Naive thymus-derived CD4-positive, alpha-beta T cell (primary cell): ENCODE measurements at regions not wholly inside any gene's neighbourhood (a gene's known extent, or its start where the extent isn't known, plus 50 kb on each side); places are given as distances from the start of the nearest gene placed in this dataset.

Experiments
- ATAC-seq: fragments of 150-1000 bp; cut with Tn5 transposase; 2 replicates; pipeline ENCODE4 v1.10.0; 2021; ENCODE audit warnings: mild to moderate bottlenecking, moderate library complexity
- CTCF ChIA-PET: fragments of 350-600 bp; sonication (Branson Sonifier 250); formaldehyde crosslinking; loops from one replicate; lab custom pipeline; 2021; ENCODE audit warnings: antibody characterized with exemption; lab: Charles Lee
- POLR2A ChIA-PET: fragments of 350-600 bp; sonication (Branson Sonifier 250); formaldehyde crosslinking; loops from one replicate; lab custom pipeline; 2021; ENCODE audit warnings: antibody characterized with exemption, inconsistent platforms; lab: Charles Lee
- DNase-seq, 9 donors: peaks; one replicate each; pipeline versions ENCODE4 v3.0.0 to v3.0.0-alpha.2; 2020 to 2022; ENCODE audit warnings: mixed read lengths in 1 of 9
- H3K27ac ChIP-seq: one replicate; pipeline ENCODE4 v1.7.0; 2013; ENCODE audit warnings: mild to moderate bottlenecking, low read depth, low read length, moderate library complexity
- H3K27me3 ChIP-seq, 2 donors: one replicate each; pipeline ENCODE4 v1.7.0; 2013; ENCODE audit warnings: low read length in 2 of 2, mild to moderate bottlenecking in 2 of 2, moderate library complexity in 2 of 2; ENCODE audit not compliant: control insufficient read depth in 2 of 2, insufficient read depth in 2 of 2
- H3K36me3 ChIP-seq, 3 experiments: 1 replicate in 2 of 3; 2 replicates in 1 of 3; pipeline ENCODE4 v1.7.0; 2013; ENCODE audit warnings: low read length in 3 of 3, mild to moderate bottlenecking in 3 of 3, moderate library complexity in 1 of 3; ENCODE audit not compliant: insufficient read depth in 3 of 3, control insufficient read depth in 2 of 3
- H3K4me1 ChIP-seq, 2 donors: one replicate each; pipeline ENCODE4 v1.7.0; 2013; ENCODE audit warnings: low read length in 2 of 2, mild to moderate bottlenecking in 2 of 2, moderate library complexity in 1 of 2; ENCODE audit not compliant: control insufficient read depth in 2 of 2, insufficient read depth in 2 of 2
- H3K4me3 ChIP-seq: 2 replicates; pipeline ENCODE4 v1.7.0; 2013; ENCODE audit warnings: mild to moderate bottlenecking, low read length
- H3K9me3 ChIP-seq, 3 experiments: 1 replicate in 2 of 3; 2 replicates in 1 of 3; pipeline ENCODE4 v1.7.0; 2013; ENCODE audit warnings: low read length in 3 of 3; ENCODE audit not compliant: control insufficient read depth in 2 of 3
- H3K27ac Mint-ChIP-seq, 9 donors: one replicate each; pipeline ENCODE4 v1.8.0; 2020 to 2022; ENCODE audit warnings: mixed read lengths in 9 of 9, mild to moderate bottlenecking in 8 of 9, moderate library complexity in 5 of 9, inconsistent platforms in 2 of 9
- H3K27me3 Mint-ChIP-seq, 5 donors: one replicate each; pipeline ENCODE4 v1.8.0; 2021 to 2022; ENCODE audit warnings: mixed read lengths in 5 of 5, mild to moderate bottlenecking in 1 of 5
- H3K36me3 Mint-ChIP-seq, 5 donors: one replicate each; pipeline ENCODE4 v1.8.0; 2020 to 2022; ENCODE audit warnings: mixed read lengths in 5 of 5, mild to moderate bottlenecking in 3 of 5, inconsistent platforms in 1 of 5
- H3K4me1 Mint-ChIP-seq, 7 donors: one replicate each; pipeline ENCODE4 v1.8.0; 2020 to 2022; ENCODE audit warnings: mixed read lengths in 7 of 7, mild to moderate bottlenecking in 3 of 7, inconsistent platforms in 1 of 7
- H3K4me3 Mint-ChIP-seq, 10 donors: one replicate each; pipeline ENCODE4 v1.8.0; 2020 to 2022; ENCODE audit warnings: mild to moderate bottlenecking in 10 of 10, mixed read lengths in 10 of 10, moderate library complexity in 6 of 10, inconsistent platforms in 2 of 10
- H3K9me3 Mint-ChIP-seq, 11 donors: one replicate each; pipeline ENCODE4 v1.8.0; 2020 to 2022; ENCODE audit warnings: mixed read lengths in 11 of 11, mild to moderate bottlenecking in 4 of 11, inconsistent platforms in 1 of 11, moderate library complexity in 1 of 11
- intact Hi-C, 2 donors: fragments of 100-400 bp; cut with micrococcal nuclease; formaldehyde crosslinking; loops; one replicate each; pipeline ENCODE4 v1.15.1; 2023

DNA sequence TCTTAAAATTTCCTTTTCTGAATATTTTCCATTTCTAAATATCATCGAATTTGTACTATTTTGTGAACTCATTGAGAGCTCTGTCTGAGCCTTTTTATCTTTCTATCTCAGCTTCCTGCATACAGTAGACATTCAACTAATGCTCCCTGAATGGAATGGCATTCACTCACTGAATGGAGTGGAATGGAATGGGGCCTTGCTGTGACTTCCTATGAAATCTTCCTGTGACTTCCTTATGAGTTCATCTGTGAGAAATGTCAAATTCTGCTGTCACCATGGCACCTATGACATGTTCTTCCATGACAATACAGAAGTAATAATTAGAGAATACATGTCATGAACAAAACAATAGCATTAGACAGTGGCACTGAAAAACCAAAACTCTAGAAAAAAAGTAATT, 199.6 kb downstream of the NR4A2 start:
- DNase-seq (no peak), ATAC-seq (no peak)
- intact Hi-C loops = no loop called here
- peaks cover 0 to under 1% (median 0%) of the 10 kb centered on the region in 11 donors for H3K9me3 Mint-ChIP-seq
- Histone ChIP-seq H3K9me3 (no peaks in the 10 kb centered on the region), H3K4me1 (no peaks in the 10 kb centered on the region), H3K27ac (no peak overlapping the region), H3K4me3 (no peak overlapping the region), H3K27me3 (no peaks in the 10 kb centered on the region), H3K36me3 (no peaks in the 10 kb centered on the region)
- H3K36me3 Mint-ChIP-seq = no peaks in the 10 kb centered on the region
- no peak overlapping the region for H3K4me3 Mint-ChIP-seq
- POLR2A ChIA-PET = no interaction called here
- CTCF ChIA-PET = no interaction called here
- H3K27me3 Mint-ChIP-seq = peaks cover 0 to 14% (median 0%) of the 10 kb centered on the region in 5 donors
- H3K4me1 Mint-ChIP-seq = no peaks in the 10 kb centered on the region
- H3K27ac Mint-ChIP-seq = no peak overlapping the region

DNA sequence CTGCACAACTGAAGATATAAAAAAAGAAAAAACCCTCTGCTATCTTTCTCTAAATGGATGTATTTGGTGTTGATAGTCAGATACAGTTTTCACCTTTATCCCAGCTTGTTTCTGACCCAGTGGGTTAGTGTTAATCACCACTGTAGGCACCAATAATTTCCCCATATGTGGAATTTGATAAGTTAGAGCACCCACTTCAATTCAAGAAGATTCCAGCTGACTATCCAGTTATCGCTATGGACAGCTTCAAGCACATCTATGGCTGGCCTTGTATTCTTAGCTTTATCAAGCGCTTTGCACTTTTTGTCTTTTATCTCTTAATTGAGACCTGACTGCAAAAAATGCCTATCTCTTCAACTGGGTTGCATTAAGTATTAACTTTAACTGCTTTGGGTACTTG, 200.4 kb downstream of the NR4A2 start:
- Histone ChIP-seq H3K36me3 (no peaks in the 10 kb centered on the region), H3K27me3 (no peaks in the 10 kb centered on the region), H3K4me1 (no peaks in the 10 kb centered on the region), H3K9me3 (no peaks in the 10 kb centered on the region), H3K27ac (no peak overlapping the region), H3K4me3 (no peak overlapping the region)
- POLR2A ChIA-PET = no interaction called here
- Mint-ChIP-seq H3K27ac (no peak overlapping the region), H3K36me3 (no peaks in the 10 kb centered on the region), H3K4me3 (no peak overlapping the region), H3K27me3 (peaks cover 0 to 14% (median 6%) of the 10 kb centered on the region in 5 donors), H3K9me3 (peaks cover 0 to 6% (median 0%) of the 10 kb centered on the region in 11 donors), H3K4me1 (no peaks in the 10 kb centered on the region)
- ATAC-seq (no peak), DNase-seq (no peak)
- CTCF ChIA-PET = no interaction called here
- intact Hi-C loops = no loop called here

DNA sequence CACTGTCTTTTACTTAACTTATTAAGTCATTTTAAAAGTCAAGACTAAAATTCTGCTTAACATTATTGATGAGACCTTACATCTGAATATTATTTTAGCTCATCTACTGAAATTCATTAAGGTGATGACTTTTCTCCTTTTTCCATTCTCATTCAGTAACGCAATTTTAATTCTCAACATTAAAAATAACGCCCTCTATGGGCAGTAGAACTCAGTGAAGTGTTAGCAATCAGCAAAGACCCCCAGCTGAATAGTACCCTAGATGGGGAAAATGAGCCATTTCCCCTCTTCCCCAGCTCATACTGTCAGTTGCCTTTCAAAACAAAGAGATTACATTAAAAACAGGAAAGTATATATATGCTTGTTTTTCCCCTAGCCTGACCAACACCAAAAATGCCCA, 203.3 kb downstream of the NR4A2 start:
- intact Hi-C loops = no loop called here
- H3K4me1 ChIP-seq = no peaks in the 10 kb centered on the region
- H3K9me3 ChIP-seq = no peaks in the 10 kb centered on the region
- H3K27me3 ChIP-seq = no peaks in the 10 kb centered on the region
- no peak for ATAC-seq
- Mint-ChIP-seq H3K27me3 (peaks cover 0 to 17% (median 7%) of the 10 kb centered on the region in 5 donors), H3K27ac (no peak overlapping the region), H3K36me3 (no peaks in the 10 kb centered on the region), H3K9me3 (peaks cover 0 to 6% (median 0%) of the 10 kb centered on the region in 11 donors), H3K4me1 (no peaks in the 10 kb centered on the region), H3K4me3 (no peak overlapping the region)
- ChIA-PET CTCF (interaction anchor here (0.5 kb wide), 1 partner anchor 453 kb away, joined by 8 read pairs; no protein-coding TSS in a partner anchor), POLR2A (no interaction called here)
- no peak for DNase-seq
- no peaks in the 10 kb centered on the region for H3K36me3 ChIP-seq
- no peak overlapping the region for H3K4me3 ChIP-seq
- H3K27ac ChIP-seq = no peak overlapping the region

DNA sequence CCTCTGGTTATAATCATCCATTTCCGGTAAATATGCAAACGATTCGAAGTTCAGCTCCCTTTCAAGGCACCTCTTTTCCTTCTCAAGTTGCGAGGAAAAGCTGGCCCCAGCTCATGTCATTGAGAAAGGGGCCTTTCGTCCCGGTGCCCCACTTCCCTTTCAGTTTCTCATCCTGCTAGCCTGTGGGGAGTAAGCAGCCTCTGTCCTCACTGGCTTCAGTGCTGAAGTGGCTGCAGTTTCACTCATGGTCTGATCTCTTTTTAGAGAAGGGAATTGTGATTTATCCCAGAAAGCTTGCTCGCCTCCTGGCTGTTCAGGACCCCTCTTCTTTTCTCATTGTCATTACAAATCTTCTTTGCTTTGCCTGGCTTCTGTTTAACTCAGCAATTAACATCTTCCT, 207.5 kb downstream of the NR4A2 start:
- Histone ChIP-seq H3K9me3 (no peaks in the 10 kb centered on the region), H3K4me3 (no peak overlapping the region), H3K27ac (no peak overlapping the region), H3K4me1 (no peaks in the 10 kb centered on the region), H3K36me3 (no peaks in the 10 kb centered on the region), H3K27me3 (no peaks in the 10 kb centered on the region)
- peaks cover 0 to 17% (median 10%) of the 10 kb centered on the region in 5 donors for H3K27me3 Mint-ChIP-seq
- H3K4me1 Mint-ChIP-seq = no peaks in the 10 kb centered on the region
- peaks cover 0 to 7% (median 1%) of the 10 kb centered on the region in 11 donors for H3K9me3 Mint-ChIP-seq
- no peaks in the 10 kb centered on the region for H3K36me3 Mint-ChIP-seq
- H3K4me3 Mint-ChIP-seq = no peak overlapping the region
- ATAC-seq = no peak
- intact Hi-C loops = no loop called here
- ChIA-PET CTCF (no interaction called here), POLR2A (no interaction called here)
- no peak for DNase-seq
- no peak overlapping the region for H3K27ac Mint-ChIP-seq

DNA sequence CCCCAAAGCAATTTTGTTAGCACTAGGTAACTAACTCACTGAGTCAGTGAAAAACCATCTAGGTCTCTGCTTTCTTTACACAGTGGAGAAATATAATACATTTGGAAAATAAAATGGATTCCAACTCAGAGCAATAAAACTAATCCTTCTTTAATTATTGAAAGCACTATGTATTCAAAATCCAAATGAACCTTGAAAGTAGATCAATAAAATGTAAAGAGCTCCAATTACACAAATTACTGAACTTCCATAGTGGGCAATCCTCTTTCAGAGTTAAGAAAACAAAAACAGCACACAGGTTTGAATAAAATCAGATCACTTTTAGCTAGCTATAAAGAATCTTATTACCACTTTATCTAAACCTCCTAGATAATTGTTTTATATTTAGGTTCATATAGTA, 208.1 kb downstream of the NR4A2 start:
- Histone ChIP-seq H3K36me3 (no peaks in the 10 kb centered on the region), H3K4me3 (no peak overlapping the region), H3K9me3 (no peaks in the 10 kb centered on the region), H3K27ac (no peak overlapping the region), H3K27me3 (no peaks in the 10 kb centered on the region), H3K4me1 (no peaks in the 10 kb centered on the region)
- Mint-ChIP-seq H3K36me3 (no peaks in the 10 kb centered on the region), H3K4me3 (no peak overlapping the region), H3K27me3 (peaks cover 0 to 17% (median 10%) of the 10 kb centered on the region in 5 donors), H3K9me3 (peaks cover 0 to 7% (median 1%) of the 10 kb centered on the region in 11 donors), H3K4me1 (no peaks in the 10 kb centered on the region), H3K27ac (no peak overlapping the region)
- no peak for ATAC-seq
- CTCF ChIA-PET = no interaction called here
- intact Hi-C loops = no loop called here
- POLR2A ChIA-PET = no interaction called here
- no peak for DNase-seq

DNA sequence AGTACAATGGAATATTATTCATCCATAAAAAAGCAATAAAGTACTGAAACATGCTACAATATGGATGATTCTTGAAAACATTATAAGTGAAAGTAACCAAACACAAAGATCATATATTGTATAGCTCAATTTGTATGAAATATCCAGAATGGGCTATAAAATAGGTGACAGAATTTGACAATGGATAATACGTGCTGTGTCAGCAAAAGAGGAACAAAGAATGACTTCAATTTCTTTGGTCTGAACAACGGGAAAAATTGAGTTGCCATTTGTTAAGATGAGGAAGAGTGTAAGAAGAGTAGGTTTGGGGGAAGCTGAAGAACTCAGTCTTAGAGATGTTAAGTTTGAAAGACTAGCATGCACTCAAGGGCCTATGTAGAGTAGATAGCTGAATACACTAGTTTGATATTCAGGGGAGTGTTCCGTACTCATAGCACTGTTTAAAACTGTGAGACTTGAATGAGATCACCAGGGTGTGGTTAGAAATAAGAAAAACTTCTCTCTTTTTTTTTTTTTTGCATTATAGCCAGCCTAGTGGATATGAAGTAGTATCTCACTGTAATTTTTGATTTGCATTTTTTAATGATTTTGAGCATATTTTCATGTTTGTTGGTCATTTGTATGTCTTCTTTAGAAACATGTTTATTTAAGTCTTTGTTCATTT, 213.6 kb downstream of the NR4A2 start:
- Histone ChIP-seq H3K4me3 (no peak overlapping the region), H3K27ac (no peak overlapping the region), H3K27me3 (no peaks in the 10 kb centered on the region), H3K9me3 (no peaks in the 10 kb centered on the region), H3K36me3 (no peaks in the 10 kb centered on the region), H3K4me1 (no peaks in the 10 kb centered on the region)
- no peaks in the 10 kb centered on the region for H3K4me1 Mint-ChIP-seq
- POLR2A ChIA-PET = no interaction called here
- intact Hi-C loops = no loop called here
- no peak overlapping the region for H3K4me3 Mint-ChIP-seq
- no peaks in the 10 kb centered on the region for H3K36me3 Mint-ChIP-seq
- H3K9me3 Mint-ChIP-seq = peaks cover 0 to 12% (median 4%) of the 10 kb centered on the region in 11 donors
- H3K27me3 Mint-ChIP-seq = peaks cover 0 to 5% (median 4%) of the 10 kb centered on the region in 5 donors
- CTCF ChIA-PET = no interaction called here
- no peak for DNase-seq
- no peak for ATAC-seq
- H3K27ac Mint-ChIP-seq = no peak overlapping the region

DNA sequence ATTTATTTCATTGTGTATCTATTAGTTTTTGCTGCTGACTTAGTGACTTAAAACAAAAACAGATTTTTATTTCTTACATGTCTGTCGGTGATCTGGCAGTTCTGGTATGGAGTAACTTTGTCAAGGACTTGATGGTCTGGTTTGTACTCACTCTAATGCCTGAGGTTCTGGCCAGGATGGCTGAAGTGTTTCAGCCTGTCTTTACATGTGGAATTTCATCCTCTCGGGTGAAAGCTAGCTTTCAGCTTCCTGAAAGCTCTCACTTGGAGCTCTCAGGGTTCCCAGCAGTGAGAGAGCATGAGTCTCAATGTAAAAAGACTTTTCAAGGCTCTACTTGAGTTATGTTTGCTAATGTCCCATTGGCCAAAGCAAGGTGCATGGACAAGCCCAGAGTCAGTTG, 216.4 kb downstream of the NR4A2 start:
- Mint-ChIP-seq H3K27ac (no peak overlapping the region), H3K4me3 (no peak overlapping the region), H3K9me3 (peaks cover 0 to 12% (median 3%) of the 10 kb centered on the region in 11 donors), H3K36me3 (no peaks in the 10 kb centered on the region), H3K4me1 (no peaks in the 10 kb centered on the region), H3K27me3 (no peaks in the 10 kb centered on the region)
- ChIA-PET POLR2A (no interaction called here), CTCF (no interaction called here)
- Histone ChIP-seq H3K27ac (no peak overlapping the region), H3K9me3 (no peaks in the 10 kb centered on the region), H3K4me3 (no peak overlapping the region), H3K36me3 (no peaks in the 10 kb centered on the region), H3K27me3 (no peaks in the 10 kb centered on the region), H3K4me1 (no peaks in the 10 kb centered on the region)
- DNase-seq (no peak), ATAC-seq (no peak)
- intact Hi-C loops = no loop called here
